T-helper 17 cell (primary cell): ENCODE measurements at regions not wholly inside any gene's neighbourhood (a gene's known extent, or its start where the extent isn't known, plus 50 kb on each side); places are given as distances from the start of the nearest gene placed in this dataset.
"Not testable (repeated sequence)": the region's sequence is repeated elsewhere in the genome, so short reads cannot be mapped to it uniquely, and the experiment has no call there.

Source experiments
- ATAC-seq: fragments of 150-1000 bp; cut with Tn5 transposase; 2 replicates; pipeline ENCODE4 v1.10.0; 2021; ENCODE audit warnings: mild to moderate bottlenecking, moderate library complexity
- DNase-seq, 3 donors: peaks; one replicate each; pipeline versions ENCODE4 v3.0.0 to v3.0.0-alpha.2; 2020 to 2021
- H3K9me3 ChIP-seq: one replicate; pipeline ENCODE4 v1.7.0; 2013; ENCODE audit warnings: low read length, mild to moderate bottlenecking; ENCODE audit not compliant: control insufficient read depth, poor library complexity, severe bottlenecking
- H3K27ac Mint-ChIP-seq: one replicate; pipeline ENCODE4 v1.8.0; 2022; ENCODE audit warnings: mild to moderate bottlenecking, moderate library complexity, mixed read lengths
- H3K27me3 Mint-ChIP-seq: one replicate; pipeline ENCODE4 v1.8.0; 2022; ENCODE audit warnings: mixed read lengths
- H3K36me3 Mint-ChIP-seq: one replicate; pipeline ENCODE4 v1.8.0; 2022; ENCODE audit warnings: low read depth, mixed read lengths
- H3K4me1 Mint-ChIP-seq: one replicate; pipeline ENCODE4 v1.8.0; 2022; ENCODE audit warnings: mild to moderate bottlenecking, mixed read lengths
- H3K4me3 Mint-ChIP-seq: one replicate; pipeline ENCODE4 v1.8.0; 2022; ENCODE audit warnings: mild to moderate bottlenecking, moderate library complexity, mixed read lengths

- H3K36me3 Mint-ChIP-seq, H3K4me1 Mint-ChIP-seq, H3K27ac Mint-ChIP-seq, DNase-seq, H3K9me3 ChIP-seq, ATAC-seq, H3K4me3 Mint-ChIP-seq: not testable (repeated sequence)
- H3K27me3 Mint-ChIP-seq = peaks cover 45% of the 10 kb centered on the region
These were observed 129.5 kb upstream of the HMX1 start for GRCh38 chr4:9001153-9001552.

DNA sequence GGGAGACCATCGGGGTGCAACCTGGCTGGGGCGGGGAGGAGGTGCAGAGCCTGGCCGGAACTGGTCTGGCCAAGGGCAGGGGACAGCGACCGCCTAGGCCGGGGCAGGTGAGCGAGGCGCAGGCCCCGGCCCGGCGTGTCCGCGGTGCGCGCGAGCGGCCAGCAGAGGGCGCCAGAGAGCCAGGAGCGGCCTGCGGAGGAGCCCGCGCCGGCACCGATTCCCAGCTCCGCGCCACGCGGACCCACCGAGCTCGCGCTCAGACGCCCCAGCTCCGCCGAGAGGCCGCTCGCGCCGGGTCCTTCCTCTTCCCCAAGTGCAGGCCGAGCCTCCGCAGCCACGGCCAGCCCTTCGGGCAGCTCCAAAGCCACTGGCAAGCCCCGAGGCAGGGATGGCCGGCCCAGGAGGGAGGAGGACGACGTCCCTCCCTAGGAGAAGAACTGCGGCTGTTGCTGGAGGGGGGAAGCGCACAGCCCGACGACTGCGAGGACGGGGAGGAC lies 128.9 kb upstream of the HMX1 start:
- not testable (repeated sequence) for H3K4me1 Mint-ChIP-seq, ATAC-seq, H3K9me3 ChIP-seq, H3K27ac Mint-ChIP-seq, H3K36me3 Mint-ChIP-seq
- peaks cover 41% of the 10 kb centered on the region for H3K27me3 Mint-ChIP-seq
- peak overlapping the region; percentile 76 for H3K4me3 Mint-ChIP-seq
- peak; percentile 29 to 48 (median 42) for DNase-seq

- H3K9me3 ChIP-seq, H3K27ac Mint-ChIP-seq, H3K4me3 Mint-ChIP-seq, H3K4me1 Mint-ChIP-seq, ATAC-seq, H3K36me3 Mint-ChIP-seq, DNase-seq: not testable (repeated sequence)
- peaks cover 13% of the 10 kb centered on the region for H3K27me3 Mint-ChIP-seq
These were observed 121.3 kb upstream of the HMX1 start for GRCh38 chr4:8992981-8993380.

DNA sequence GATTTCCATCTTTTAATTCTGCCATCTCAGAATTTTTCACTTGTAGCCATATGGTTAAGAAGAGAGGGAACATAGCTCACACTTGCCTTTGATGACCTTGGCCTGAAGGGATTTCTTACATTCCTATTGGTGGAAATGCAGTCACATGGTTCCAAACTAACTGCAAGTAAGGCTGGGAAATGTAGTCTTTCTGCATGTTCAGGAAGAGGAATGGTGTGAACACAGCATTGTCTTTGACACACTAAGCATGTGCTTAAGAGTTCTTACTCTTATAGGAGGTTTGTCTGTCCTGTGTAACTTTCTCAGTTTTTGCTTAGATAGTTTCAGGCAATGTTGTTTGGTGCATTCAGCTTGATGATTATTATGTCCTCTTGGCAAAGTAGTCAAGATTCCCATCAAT lies 119.8 kb upstream of the HMX1 start:
- not testable (repeated sequence) for H3K4me3 Mint-ChIP-seq, H3K4me1 Mint-ChIP-seq, H3K27ac Mint-ChIP-seq, H3K36me3 Mint-ChIP-seq, H3K27me3 Mint-ChIP-seq, H3K9me3 ChIP-seq, DNase-seq, ATAC-seq

GRCh38 chr4:8990341-8990740 lies 118.7 kb upstream of the HMX1 start:
- not testable (repeated sequence) for H3K27me3 Mint-ChIP-seq, H3K36me3 Mint-ChIP-seq, H3K4me3 Mint-ChIP-seq

GRCh38 chr4:8985786-8986185 lies 114.1 kb upstream of the HMX1 start:
- not testable (repeated sequence) for DNase-seq, H3K4me3 Mint-ChIP-seq, H3K9me3 ChIP-seq, H3K27ac Mint-ChIP-seq, H3K36me3 Mint-ChIP-seq, H3K27me3 Mint-ChIP-seq, ATAC-seq, H3K4me1 Mint-ChIP-seq

More at GRCh38 chr4:8990341-8990740, 118.7 kb upstream of the HMX1 start:
- not testable (repeated sequence) for DNase-seq, H3K9me3 ChIP-seq, H3K4me1 Mint-ChIP-seq, H3K27ac Mint-ChIP-seq, ATAC-seq

GRCh38 chr4:8984641-8985040 lies 113.0 kb upstream of the HMX1 start:
- H3K27ac Mint-ChIP-seq, DNase-seq, ATAC-seq, H3K4me1 Mint-ChIP-seq, H3K36me3 Mint-ChIP-seq, H3K9me3 ChIP-seq, H3K27me3 Mint-ChIP-seq, H3K4me3 Mint-ChIP-seq: not testable (repeated sequence)

- H3K4me1 Mint-ChIP-seq, ATAC-seq, H3K4me3 Mint-ChIP-seq, DNase-seq, H3K36me3 Mint-ChIP-seq, H3K27me3 Mint-ChIP-seq, H3K27ac Mint-ChIP-seq, H3K9me3 ChIP-seq: not testable (repeated sequence)
These were observed 112.3 kb upstream of the HMX1 start for GRCh38 chr4:8983921-8984320.

GRCh38 chr4:8976466-8977128 lies 105.0 kb upstream of the HMX1 start:
- H3K4me1 Mint-ChIP-seq, ATAC-seq, DNase-seq, H3K27ac Mint-ChIP-seq, H3K27me3 Mint-ChIP-seq, H3K4me3 Mint-ChIP-seq, H3K9me3 ChIP-seq, H3K36me3 Mint-ChIP-seq: not testable (repeated sequence)

DNA sequence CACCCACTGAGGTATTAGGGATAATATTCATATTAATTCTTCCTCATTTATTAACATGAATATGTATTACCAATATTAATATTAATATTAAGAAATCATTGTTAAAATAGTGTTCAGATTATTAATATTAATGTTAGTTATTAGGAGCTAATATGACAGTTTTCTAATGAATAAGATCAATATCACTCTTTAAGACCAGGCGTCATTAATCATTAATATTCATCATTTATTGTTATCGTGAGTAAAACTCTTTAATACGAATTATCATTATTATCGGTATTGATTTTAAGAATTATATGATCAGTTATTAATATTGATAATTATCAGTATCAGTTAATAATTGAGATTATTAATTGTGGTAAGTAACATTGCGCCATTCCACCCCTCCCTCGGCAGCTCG lies 101.0 kb upstream of the HMX1 start:
- H3K9me3 ChIP-seq, H3K36me3 Mint-ChIP-seq, H3K27me3 Mint-ChIP-seq, H3K4me1 Mint-ChIP-seq, ATAC-seq, H3K4me3 Mint-ChIP-seq, H3K27ac Mint-ChIP-seq, DNase-seq: not testable (repeated sequence)

- H3K27me3 Mint-ChIP-seq = peaks cover 23% of the 10 kb centered on the region
- not testable (repeated sequence) for H3K27ac Mint-ChIP-seq, H3K36me3 Mint-ChIP-seq, ATAC-seq, DNase-seq, H3K9me3 ChIP-seq, H3K4me3 Mint-ChIP-seq, H3K4me1 Mint-ChIP-seq
These were observed 94.3 kb upstream of the HMX1 start for GRCh38 chr4:8965896-8966295.

GRCh38 chr4:8964201-8964788 lies 92.7 kb upstream of the HMX1 start:
- ATAC-seq, H3K4me1 Mint-ChIP-seq, H3K9me3 ChIP-seq, DNase-seq, H3K27ac Mint-ChIP-seq, H3K36me3 Mint-ChIP-seq, H3K4me3 Mint-ChIP-seq: not testable (repeated sequence)
- H3K27me3 Mint-ChIP-seq = peaks cover 29% of the 10 kb centered on the region

- H3K36me3 Mint-ChIP-seq, H3K4me1 Mint-ChIP-seq, DNase-seq, H3K4me3 Mint-ChIP-seq, H3K9me3 ChIP-seq, ATAC-seq, H3K27ac Mint-ChIP-seq: not testable (repeated sequence)
- H3K27me3 Mint-ChIP-seq = peaks cover 32% of the 10 kb centered on the region
These were observed 91.9 kb upstream of the HMX1 start for GRCh38 chr4:8963533-8963932.

- not testable (repeated sequence) for H3K36me3 Mint-ChIP-seq, ATAC-seq, H3K27ac Mint-ChIP-seq, H3K4me1 Mint-ChIP-seq, H3K4me3 Mint-ChIP-seq, H3K9me3 ChIP-seq
- H3K27me3 Mint-ChIP-seq = peaks cover 41% of the 10 kb centered on the region
- DNase-seq = peak in 2 of 3 donors; percentile 11 to 22
These were observed 89.7 kb upstream of the HMX1 start for GRCh38 chr4:8961343-8961742.
